HepG2 (cell line): ENCODE measurements at regions not wholly inside any gene's neighbourhood (a gene's known extent, or its start where the extent isn't known, plus 50 kb on each side); places are given as distances from the start of the nearest gene placed in this dataset.

Experiments
- ATAC-seq: fragments of 200-7000 bp; cut with Tn5 transposase; 3 replicates; pipeline ENCODE4 v1.9.1; 2020; ENCODE audit warnings: mild to moderate bottlenecking, moderate library complexity
- BruUV-seq: library from RNA; stranded (reverse); fragments of 400-500 nt; replicated peaks from 2 replicates; lab custom pipeline; 2021; lab: Mats Ljungman, UMichigan
- CTCF ChIA-PET: fragments of 300-600 bp; formaldehyde crosslinking; extraction: SDS; loops from one replicate; lab custom pipeline; 2021; ENCODE audit warnings: low total read pairs, inconsistent platforms, low intra/inter-chr PET ratio; lab: Yijun Ruan, JAX
- POLR2A ChIA-PET: fragments of 350-600 bp; sonication (Branson Sonifier 250); formaldehyde crosslinking; loops from one replicate; lab custom pipeline; 2020; ENCODE audit warnings: antibody characterized with exemption, inconsistent platforms; lab: Yijun Ruan, JAX
- DNase-seq: peaks from one replicate; pipeline ENCODE4 v3.0.0-alpha.2; 2015; ENCODE audit warnings: low spot score
- FAIRE-seq: peaks from 3 replicates; lab custom pipeline; 2011; peaks lifted over from hg19 to GRCh38; lab: Jason Lieb, UNC
- H2AFZ ChIP-seq: one replicate; pipeline ENCODE4 v1.6.1; 2011; ENCODE audit warnings: low read length, inconsistent platforms
- H3K27ac ChIP-seq: fragments of 300-600 bp; 3 replicates; pipeline ENCODE4 v1.8.0; 2011; ENCODE audit warnings: mixed run types, mild to moderate bottlenecking, mixed read lengths, low read length, inconsistent platforms; ENCODE audit not compliant: insufficient read depth; ENCODE audit errors: extremely low read length
- H3K27me3 ChIP-seq, 2 experiments: fragments of 200-600 bp in 1 of 2; 2 replicates in 1 of 2; 3 replicates in 1 of 2; pipeline versions ENCODE4 v1.6.0 to v1.8.0; 2011; ENCODE audit warnings: low read length in 2 of 2, mild to moderate bottlenecking in 2 of 2, moderate library complexity in 2 of 2, inconsistent platforms in 1 of 2; ENCODE audit not compliant: insufficient read depth in 2 of 2, control insufficient read depth in 1 of 2
- H3K36me3 ChIP-seq, 2 experiments: fragments of 200-600 bp in 1 of 2; replicated peaks in 1 of 2; 2 replicates in 1 of 2; 3 replicates in 1 of 2; pipeline versions ENCODE4 v1.5.1 to v1.8.0; 2011; ENCODE audit warnings: low read length in 2 of 2, inconsistent platforms in 1 of 2; ENCODE audit not compliant: insufficient read depth in 2 of 2, control insufficient read depth in 1 of 2
- H3K4me1 ChIP-seq: 2 replicates; pipeline ENCODE4 v1.5.1; 2012; ENCODE audit warnings: low read length, inconsistent platforms; ENCODE audit not compliant: insufficient read depth
- H3K4me2 ChIP-seq: 2 replicates; pipeline ENCODE4 v1.6.0; 2011; ENCODE audit warnings: low read depth, low read length, inconsistent platforms
- H3K4me3 ChIP-seq, 3 experiments: fragments of 200-600 bp in 1 of 3; sonication (generic), shearing (Covaris generic) in 1 of 3; replicated peaks in 1 of 3; 2 replicates each; pipeline ENCODE4 v1.5.1; 2011 to 2016; ENCODE audit warnings: low read length in 3 of 3, inconsistent platforms in 2 of 3, low read depth in 2 of 3, mild to moderate bottlenecking in 2 of 3, control low read depth in 1 of 3, mixed read lengths in 1 of 3; ENCODE audit not compliant: insufficient read depth in 1 of 3
- H3K79me2 ChIP-seq: one replicate; pipeline ENCODE4 v1.6.1; 2011; ENCODE audit warnings: low read length, inconsistent platforms; ENCODE audit not compliant: insufficient read depth
- H3K9ac ChIP-seq: 2 replicates; pipeline ENCODE4 v1.6.0; 2011; ENCODE audit warnings: mild to moderate bottlenecking, low read depth, low read length, inconsistent platforms; ENCODE audit not compliant: insufficient read depth
- H3K9me3 ChIP-seq: 2 replicates; pipeline ENCODE4 v1.5.1; 2012; ENCODE audit warnings: mild to moderate bottlenecking, low read length
- H4K20me1 ChIP-seq: 2 replicates; pipeline ENCODE4 v1.6.0; 2011; ENCODE audit warnings: inconsistent platforms, mild to moderate bottlenecking, low read length, moderate library complexity; ENCODE audit not compliant: insufficient read depth
- ARNT ChIP-seq: fragments of 450-650 bp; IDR thresholded peaks from 2 replicates; pipeline ENCODE4 v1.6.1; 2017
- GTF2F1 ChIP-seq: fragments of 150-350 bp; IDR thresholded peaks from 2 replicates; pipeline ENCODE4 v1.6.1; 2014; ENCODE audit warnings: low read length
- IKZF4 ChIP-seq: sonication (generic); formaldehyde crosslinking; IDR thresholded peaks from 2 replicates; pipeline ENCODE4 v1.5.1; 2020; ENCODE audit warnings: borderline replicate concordance, mild to moderate bottlenecking, low read depth, missing genetic modification reagents; ENCODE audit errors: not compliant biosample characterization
- JARID2 ChIP-seq: sonication (generic); formaldehyde crosslinking; IDR thresholded peaks from 2 replicates; pipeline ENCODE4 v1.8.1; 2023; ENCODE audit warnings: missing genetic modification reagents, inconsistent platforms; ENCODE audit not compliant: insufficient replicate concordance
- KDM6A ChIP-seq: IDR thresholded peaks from 2 replicates; pipeline ENCODE4 v1.6.1; 2016; ENCODE audit warnings: low read depth
- RNF2 ChIP-seq: fragments of 450-650 bp; conservative IDR thresholded peaks from 2 replicates; pipeline ENCODE4 v1.6.1; 2016; ENCODE audit warnings: low read depth
- SIN3A ChIP-seq: IDR thresholded peaks from 2 replicates; pipeline ENCODE4 v1.6.1; 2011; ENCODE audit warnings: low read depth, mild to moderate bottlenecking, control low read depth, low read length, borderline replicate concordance
- SMYD3 ChIP-seq: sonication (generic); formaldehyde crosslinking; IDR thresholded peaks from 2 replicates; pipeline ENCODE4 v1.8.1; 2023; ENCODE audit warnings: mild to moderate bottlenecking, missing genetic modification reagents
- SP2 ChIP-seq: sonication (generic); formaldehyde crosslinking; IDR thresholded peaks from 2 replicates; pipeline ENCODE4 v1.5.1; 2020; ENCODE audit warnings: mild to moderate bottlenecking, missing genetic modification reagents
- U2AF1 ChIP-seq: fragments of 200-400 bp; formaldehyde crosslinking; optimal IDR thresholded peaks from 2 replicates; pipeline ENCODE3; 2017; ENCODE audit warnings: mild to moderate bottlenecking, low read depth, low read length
- YEATS2 ChIP-seq: sonication (generic); formaldehyde crosslinking; IDR thresholded peaks from 2 replicates; pipeline ENCODE4 v1.4.0; 2020; ENCODE audit warnings: missing genetic modification reagents, borderline replicate concordance
- ZNF263 ChIP-seq: sonication (generic); formaldehyde crosslinking; IDR thresholded peaks from 2 replicates; pipeline ENCODE4 v1.4.0; 2020; ENCODE audit warnings: missing genetic modification reagents
- ZNF468 ChIP-seq: sonication (generic); formaldehyde crosslinking; IDR thresholded peaks from 2 replicates; pipeline ENCODE4 v1.8.0; 2022; ENCODE audit warnings: mild to moderate bottlenecking, moderate library complexity, missing genetic modification reagents
- ZNF501 ChIP-seq: sonication (generic); formaldehyde crosslinking; IDR thresholded peaks from 2 replicates; pipeline ENCODE4 v1.5.1; 2020; ENCODE audit warnings: mild to moderate bottlenecking, moderate library complexity, missing genetic modification reagents
- ZNF619 ChIP-seq: sonication (generic); formaldehyde crosslinking; IDR thresholded peaks from 2 replicates; pipeline ENCODE4 v1.4.0; 2020; ENCODE audit warnings: mild to moderate bottlenecking, missing genetic modification reagents
- ZNF670 ChIP-seq: sonication (generic); formaldehyde crosslinking; IDR thresholded peaks from 2 replicates; pipeline ENCODE4 v1.8.0; 2022; ENCODE audit warnings: mild to moderate bottlenecking, missing genetic modification reagents, borderline replicate concordance
- ZNF737 ChIP-seq: sonication (generic); formaldehyde crosslinking; IDR thresholded peaks from 2 replicates; pipeline ENCODE4 v1.5.0; 2020; ENCODE audit warnings: missing genetic modification reagents, mild to moderate bottlenecking, borderline replicate concordance
- WGBS: methylation state at CpG from one replicate; pipeline ENCODE4 v1.1.6; 2017; ENCODE audit warnings: low lambda C conversion rate; 5-methylcytosine and 5-hydroxymethylcytosine counted together
- in situ Hi-C: cut with HindIII; loops from 2 replicates; pipeline ENCODE4 v1.10.0; 2017; ENCODE audit warnings: low pct_unique_long_range_greater_than_20kb; ENCODE audit not compliant: extremely low pct_ligation_motif_present
- intact Hi-C: fragments of 100-400 bp; cut with micrococcal nuclease; formaldehyde crosslinking; loops from one replicate; pipeline ENCODE4 v1.10.0; 2022; ENCODE audit not compliant: unreplicated experiment
- TF ChIP-seq, protein P1 (sequence below): sonication (generic); formaldehyde crosslinking; IDR thresholded peaks from 2 replicates; pipeline ENCODE4 v1.5.0; 2020; ENCODE audit warnings: mild to moderate bottlenecking, missing genetic modification reagents, moderate library complexity
- TF ChIP-seq, protein P2 (sequence below): IDR thresholded peaks from 2 replicates; pipeline ENCODE4 v1.6.1; 2016; ENCODE audit warnings: low read depth, missing genetic modification reagents, missing compliant biosample characterization

DNA sequence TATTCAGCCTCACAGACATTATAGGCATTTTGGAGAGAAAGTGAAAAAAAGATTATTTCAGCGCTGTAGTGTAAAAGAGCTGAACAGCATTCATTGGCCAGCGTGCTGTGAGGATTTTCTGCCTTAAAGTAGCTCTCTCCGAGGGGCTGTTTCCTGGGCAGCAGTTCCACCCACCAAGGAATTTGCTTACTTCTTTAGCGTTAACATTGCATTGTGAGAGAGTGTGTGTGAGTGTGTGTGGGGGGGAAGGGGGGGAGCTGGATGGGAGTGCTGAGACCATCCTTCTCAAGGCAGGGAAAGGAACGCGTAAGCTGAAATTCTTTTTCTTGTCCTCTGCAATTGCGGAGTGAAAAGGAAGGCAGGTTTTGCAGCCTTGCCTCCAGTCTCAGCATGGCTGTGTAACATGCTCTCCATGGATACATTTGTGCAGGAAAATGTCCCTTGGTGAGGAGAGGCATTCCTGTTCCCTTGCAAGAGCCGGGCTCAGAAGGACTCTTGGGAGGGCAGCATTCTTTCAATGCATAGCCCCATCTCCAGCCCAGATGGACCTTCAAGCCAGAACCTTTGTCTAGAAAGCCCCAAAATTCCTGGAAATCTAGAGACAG is 159.9 kb upstream of the NAV2 start:
- no peak for FAIRE-seq

More for the DNA sequence above, 159.9 kb upstream of the NAV2 start:
- no peak overlapping the region for H2AFZ ChIP-seq
- H3K79me2 ChIP-seq = no peaks in the 10 kb centered on the region
- no peak for ATAC-seq
- no peaks in the 10 kb centered on the region for H3K4me1 ChIP-seq
- no peak overlapping the region for H3K4me2 ChIP-seq
- intact Hi-C loops = loop anchor here (1.0 to 2.0 kb wide), 4 partner anchors 226 to 481 kb away; no protein-coding TSS in a partner anchor
- H3K9ac ChIP-seq = no peak overlapping the region
- no peak overlapping the region for H3K4me3 ChIP-seq
- CTCF ChIA-PET = interaction anchor here (2.0 to 4.9 kb wide), 3 partner anchors 241 to 482 kb away, joined by 16 to 34 read pairs (median 19); no protein-coding TSS in a partner anchor
- peaks cover 4% of the 10 kb centered on the region; the same call in 1 of the 2 replicates for H4K20me1 ChIP-seq
- no peaks in the 10 kb centered on the region for H3K9me3 ChIP-seq
- POLR2A ChIA-PET = no interaction called here
- BruUV-seq = no TSS peak
- no peak for DNase-seq
- no peak overlapping the region for H3K27ac ChIP-seq
- in situ Hi-C loops = no loop called here
- 58% methylated on average over 7 of the region's 8 CpGs for WGBS
- H3K27me3 ChIP-seq = peaks cover 1 to 5% of the 10 kb centered on the region in 2 experiments; a peak in 3 of 5 replicates
- TF ChIP-seq KDM6A (CRISPR knock-in tag) (no peak), JARID2 (CRISPR knock-in tag) (no peak), ZNF263 (CRISPR knock-in tag) (no peak), ZNF468 (CRISPR knock-in tag) (no peak), SMYD3 (CRISPR knock-in tag) (no peak), IKZF4 (CRISPR knock-in tag) (no peak), U2AF1 (no peak), ZNF619 (CRISPR knock-in tag) (no peak), ZNF670 (no peak), GTF2F1 (no peak), YEATS2 (CRISPR knock-in tag) (no peak), RNF2 (no peak), SP2 (CRISPR knock-in tag) (no peak), ARNT (no peak), SIN3A (no peak), ZNF501 (no peak), ZNF737 (no peak)
- TF ChIP-seq, protein P1, sequence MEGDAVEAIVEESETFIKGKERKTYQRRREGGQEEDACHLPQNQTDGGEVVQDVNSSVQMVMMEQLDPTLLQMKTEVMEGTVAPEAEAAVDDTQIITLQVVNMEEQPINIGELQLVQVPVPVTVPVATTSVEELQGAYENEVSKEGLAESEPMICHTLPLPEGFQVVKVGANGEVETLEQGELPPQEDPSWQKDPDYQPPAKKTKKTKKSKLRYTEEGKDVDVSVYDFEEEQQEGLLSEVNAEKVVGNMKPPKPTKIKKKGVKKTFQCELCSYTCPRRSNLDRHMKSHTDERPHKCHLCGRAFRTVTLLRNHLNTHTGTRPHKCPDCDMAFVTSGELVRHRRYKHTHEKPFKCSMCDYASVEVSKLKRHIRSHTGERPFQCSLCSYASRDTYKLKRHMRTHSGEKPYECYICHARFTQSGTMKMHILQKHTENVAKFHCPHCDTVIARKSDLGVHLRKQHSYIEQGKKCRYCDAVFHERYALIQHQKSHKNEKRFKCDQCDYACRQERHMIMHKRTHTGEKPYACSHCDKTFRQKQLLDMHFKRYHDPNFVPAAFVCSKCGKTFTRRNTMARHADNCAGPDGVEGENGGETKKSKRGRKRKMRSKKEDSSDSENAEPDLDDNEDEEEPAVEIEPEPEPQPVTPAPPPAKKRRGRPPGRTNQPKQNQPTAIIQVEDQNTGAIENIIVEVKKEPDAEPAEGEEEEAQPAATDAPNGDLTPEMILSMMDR (CRISPR knock-in tag) = no peak
- TF ChIP-seq, protein P2, sequence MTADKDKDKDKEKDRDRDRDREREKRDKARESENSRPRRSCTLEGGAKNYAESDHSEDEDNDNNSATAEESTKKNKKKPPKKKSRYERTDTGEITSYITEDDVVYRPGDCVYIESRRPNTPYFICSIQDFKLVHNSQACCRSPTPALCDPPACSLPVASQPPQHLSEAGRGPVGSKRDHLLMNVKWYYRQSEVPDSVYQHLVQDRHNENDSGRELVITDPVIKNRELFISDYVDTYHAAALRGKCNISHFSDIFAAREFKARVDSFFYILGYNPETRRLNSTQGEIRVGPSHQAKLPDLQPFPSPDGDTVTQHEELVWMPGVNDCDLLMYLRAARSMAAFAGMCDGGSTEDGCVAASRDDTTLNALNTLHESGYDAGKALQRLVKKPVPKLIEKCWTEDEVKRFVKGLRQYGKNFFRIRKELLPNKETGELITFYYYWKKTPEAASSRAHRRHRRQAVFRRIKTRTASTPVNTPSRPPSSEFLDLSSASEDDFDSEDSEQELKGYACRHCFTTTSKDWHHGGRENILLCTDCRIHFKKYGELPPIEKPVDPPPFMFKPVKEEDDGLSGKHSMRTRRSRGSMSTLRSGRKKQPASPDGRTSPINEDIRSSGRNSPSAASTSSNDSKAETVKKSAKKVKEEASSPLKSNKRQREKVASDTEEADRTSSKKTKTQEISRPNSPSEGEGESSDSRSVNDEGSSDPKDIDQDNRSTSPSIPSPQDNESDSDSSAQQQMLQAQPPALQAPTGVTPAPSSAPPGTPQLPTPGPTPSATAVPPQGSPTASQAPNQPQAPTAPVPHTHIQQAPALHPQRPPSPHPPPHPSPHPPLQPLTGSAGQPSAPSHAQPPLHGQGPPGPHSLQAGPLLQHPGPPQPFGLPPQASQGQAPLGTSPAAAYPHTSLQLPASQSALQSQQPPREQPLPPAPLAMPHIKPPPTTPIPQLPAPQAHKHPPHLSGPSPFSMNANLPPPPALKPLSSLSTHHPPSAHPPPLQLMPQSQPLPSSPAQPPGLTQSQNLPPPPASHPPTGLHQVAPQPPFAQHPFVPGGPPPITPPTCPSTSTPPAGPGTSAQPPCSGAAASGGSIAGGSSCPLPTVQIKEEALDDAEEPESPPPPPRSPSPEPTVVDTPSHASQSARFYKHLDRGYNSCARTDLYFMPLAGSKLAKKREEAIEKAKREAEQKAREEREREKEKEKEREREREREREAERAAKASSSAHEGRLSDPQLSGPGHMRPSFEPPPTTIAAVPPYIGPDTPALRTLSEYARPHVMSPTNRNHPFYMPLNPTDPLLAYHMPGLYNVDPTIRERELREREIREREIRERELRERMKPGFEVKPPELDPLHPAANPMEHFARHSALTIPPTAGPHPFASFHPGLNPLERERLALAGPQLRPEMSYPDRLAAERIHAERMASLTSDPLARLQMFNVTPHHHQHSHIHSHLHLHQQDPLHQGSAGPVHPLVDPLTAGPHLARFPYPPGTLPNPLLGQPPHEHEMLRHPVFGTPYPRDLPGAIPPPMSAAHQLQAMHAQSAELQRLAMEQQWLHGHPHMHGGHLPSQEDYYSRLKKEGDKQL (CRISPR knock-in tag) = no peak
- TF ChIP-seq, all 625 proteins: peak for 0
- no peaks in the 10 kb centered on the region for H3K36me3 ChIP-seq
